H9 (cell line): ENCODE measurements at regions not wholly inside any gene's neighbourhood (a gene's known extent, or its start where the extent isn't known, plus 50 kb on each side); places are given as distances from the start of the nearest gene placed in this dataset.

ENCODE experiments used
- DNase-seq: peaks from one replicate; pipeline ENCODE4 v3.0.0-alpha.2; 2017
- H2AFZ ChIP-seq: one replicate; pipeline ENCODE4 v1.6.1; 2013; ENCODE audit warnings: mild to moderate bottlenecking, low read length, control low read depth, moderate library complexity
- H2AK5ac ChIP-seq: 2 replicates; pipeline ENCODE4 v1.6.1; 2013; ENCODE audit warnings: low read length, control low read depth, mixed read lengths; ENCODE audit not compliant: insufficient read length
- H2BK120ac ChIP-seq: one replicate; pipeline ENCODE4 v1.6.1; 2013; ENCODE audit warnings: low read depth, mild to moderate bottlenecking, low read length, control low read depth, inconsistent platforms; ENCODE audit not compliant: poor library complexity, severe bottlenecking
- H2BK12ac ChIP-seq: 2 replicates; pipeline ENCODE4 v1.6.1; 2013; ENCODE audit warnings: low read length, control low read depth, mixed read lengths, low read depth; ENCODE audit not compliant: insufficient read length
- H2BK15ac ChIP-seq: 2 replicates; pipeline ENCODE4 v1.6.1; 2013; ENCODE audit warnings: low read depth, low read length, control low read depth
- H2BK20ac ChIP-seq: one replicate; pipeline ENCODE4 v1.6.1; 2013; ENCODE audit warnings: low read depth, mild to moderate bottlenecking, low read length, control low read depth, inconsistent platforms; ENCODE audit not compliant: poor library complexity, severe bottlenecking
- H2BK5ac ChIP-seq: 2 replicates; pipeline ENCODE4 v1.6.1; 2013; ENCODE audit warnings: low read length, control low read depth, mixed read lengths; ENCODE audit not compliant: insufficient read length
- H3K14ac ChIP-seq: 2 replicates; pipeline ENCODE4 v1.6.1; 2013; ENCODE audit warnings: low read length, control low read depth; ENCODE audit not compliant: insufficient read depth
- H3K18ac ChIP-seq: 2 replicates; pipeline ENCODE4 v1.6.1; 2013; ENCODE audit warnings: low read depth, mild to moderate bottlenecking, mixed read lengths, low read length, control low read depth; ENCODE audit not compliant: insufficient read length
- H3K23ac ChIP-seq: 2 replicates; pipeline ENCODE4 v1.6.1; 2013; ENCODE audit warnings: low read length, control low read depth, mixed read lengths, low read depth; ENCODE audit not compliant: insufficient read length
- H3K23me2 ChIP-seq: 2 replicates; pipeline ENCODE4 v1.6.1; 2013; ENCODE audit warnings: low read depth, mild to moderate bottlenecking, mixed read lengths, low read length, control low read depth; ENCODE audit not compliant: insufficient read length, poor library complexity, severe bottlenecking
- H3K27ac ChIP-seq: 2 replicates; pipeline ENCODE4 v1.5.1; 2013; ENCODE audit warnings: low read length, control low read depth, mixed read lengths, low read depth; ENCODE audit not compliant: insufficient read length
- H3K27me3 ChIP-seq: 2 replicates; pipeline ENCODE4 v1.6.1; 2013; ENCODE audit warnings: low read length, control low read depth, inconsistent platforms; ENCODE audit not compliant: insufficient read depth
- H3K4ac ChIP-seq: 2 replicates; pipeline ENCODE4 v1.6.1; 2013; ENCODE audit warnings: low read depth, mild to moderate bottlenecking, control low read depth, inconsistent platforms, low read length, moderate library complexity
- H3K4me1 ChIP-seq: 2 replicates; pipeline ENCODE4 v1.6.1; 2013; ENCODE audit warnings: low read length, control low read depth, inconsistent platforms; ENCODE audit not compliant: insufficient read depth
- H3K4me2 ChIP-seq: 2 replicates; pipeline ENCODE4 v1.6.1; 2013; ENCODE audit warnings: low read length, control low read depth, mixed read lengths; ENCODE audit not compliant: insufficient read length, insufficient read depth
- H3K56ac ChIP-seq: 2 replicates; pipeline ENCODE4 v1.6.1; 2013; ENCODE audit warnings: low read depth, mild to moderate bottlenecking, mixed read lengths, low read length, control low read depth; ENCODE audit not compliant: insufficient read length
- H3K79me1 ChIP-seq: 2 replicates; pipeline ENCODE4 v1.6.1; 2013; ENCODE audit warnings: low read depth, mild to moderate bottlenecking, moderate library complexity, low read length, control low read depth, inconsistent platforms; ENCODE audit not compliant: insufficient read depth, poor library complexity, severe bottlenecking
- H3K79me2 ChIP-seq: 2 replicates; pipeline ENCODE4 v1.6.1; 2013; ENCODE audit warnings: low read length, control low read depth, inconsistent platforms; ENCODE audit not compliant: insufficient read depth
- H3K9ac ChIP-seq: 2 replicates; pipeline ENCODE4 v1.6.1; 2013; ENCODE audit warnings: low read length, control low read depth, mixed read lengths; ENCODE audit not compliant: insufficient read length; ENCODE audit errors: extremely low read depth
- H3K9me3 ChIP-seq: one replicate; pipeline ENCODE4 v1.6.1; 2013; ENCODE audit warnings: low read depth, low read length, inconsistent platforms; ENCODE audit not compliant: control insufficient read depth
- H3T11ph ChIP-seq: one replicate; pipeline ENCODE4 v1.6.1; 2013; ENCODE audit warnings: mild to moderate bottlenecking, low read length, control low read depth, inconsistent platforms
- H4K20me1 ChIP-seq: one replicate; pipeline ENCODE4 v1.6.1; 2013; ENCODE audit not compliant: control insufficient read depth, insufficient read length, insufficient read depth
- H4K5ac ChIP-seq: 2 replicates; pipeline ENCODE4 v1.6.1; 2013; ENCODE audit warnings: low read depth, mild to moderate bottlenecking, mixed read lengths, low read length, control low read depth; ENCODE audit not compliant: insufficient read length
- H4K8ac ChIP-seq: replicated peaks from 2 replicates; pipeline ENCODE4 v1.6.1; 2013; ENCODE audit warnings: low read length, control low read depth, mixed read lengths, low read depth; ENCODE audit not compliant: insufficient read length
- H4K91ac ChIP-seq: 2 replicates; pipeline ENCODE4 v1.6.1; 2013; ENCODE audit warnings: low read depth, mild to moderate bottlenecking, moderate library complexity, mixed read lengths, low read length, control low read depth; ENCODE audit not compliant: insufficient read length
- H3K27ac Mint-ChIP-seq, 3 experiments: 2 replicates in 2 of 3; 3 replicates in 1 of 3; pipeline ENCODE4 v1.8.0; 2020 to 2021; ENCODE audit warnings: mixed read lengths in 3 of 3, mild to moderate bottlenecking in 1 of 3, moderate library complexity in 1 of 3
- H3K27me3 Mint-ChIP-seq: 2 replicates; pipeline ENCODE4 v1.8.0; 2021; ENCODE audit warnings: low read depth, mild to moderate bottlenecking, moderate library complexity, mixed read lengths
- H3K36me3 Mint-ChIP-seq, 3 experiments: 2 replicates in 2 of 3; 3 replicates in 1 of 3; pipeline ENCODE4 v1.8.0; 2020 to 2021; ENCODE audit warnings: low read depth in 3 of 3, mixed read lengths in 3 of 3; ENCODE audit not compliant: insufficient read depth in 1 of 3
- H3K4me1 Mint-ChIP-seq, 2 experiments: 2 replicates each; pipeline ENCODE4 v1.8.0; 2020; ENCODE audit warnings: mixed read lengths in 2 of 2
- H3K4me3 Mint-ChIP-seq, 2 experiments: 2 replicates in 1 of 2; 3 replicates in 1 of 2; pipeline ENCODE4 v1.8.0; 2020 to 2021; ENCODE audit warnings: mild to moderate bottlenecking in 2 of 2, mixed read lengths in 2 of 2, moderate library complexity in 1 of 2
- H3K9me3 Mint-ChIP-seq, 2 experiments: 2 replicates in 1 of 2; 3 replicates in 1 of 2; pipeline ENCODE4 v1.8.0; 2020; ENCODE audit warnings: mild to moderate bottlenecking in 2 of 2, mixed read lengths in 2 of 2, moderate library complexity in 1 of 2
- CTCF ChIP-seq: fragments of 200-600 bp; sonication (generic); conservative IDR thresholded peaks from 3 replicates; pipeline ENCODE4 v1.8.0; 2021; ENCODE audit warnings: antibody characterized with exemption, mild to moderate bottlenecking
- WGBS: extraction: QIAGEN DNeasy Blood & Tissue Kit; methylation state at CpG from one replicate; pipeline ENCODE4 v1.1.7; 2013; ENCODE audit warnings: missing lambda C conversion rate, low lambda C conversion rate, mixed read lengths; ENCODE audit not compliant: insufficient read length; ENCODE audit errors: extremely low coverage; 5-methylcytosine and 5-hydroxymethylcytosine counted together

GRCh38 chr7:54161621-54162020 lies 380.6 kb upstream of the VSTM2A start:
- no peak overlapping the region for H3K14ac ChIP-seq
- Mint-ChIP-seq H3K9me3 (peaks cover 2 to 7% of the 10 kb centered on the region in 2 experiments; a peak in 3 of 5 replicates), H3K4me3 (no peak overlapping the region), H3K4me1 (peaks cover 18 to 22% of the 10 kb centered on the region in 2 experiments), H3K36me3 (peaks cover 0 to 20% (median 5%) of the 10 kb centered on the region in 3 experiments; a peak in 5 of 7 replicates), H3K27ac (no peak overlapping the region), H3K27me3 (no peaks in the 10 kb centered on the region)
- no peak overlapping the region for H2AFZ ChIP-seq
- H3T11ph ChIP-seq, result no peak overlapping the region
- H3K4ac ChIP-seq, result no peak overlapping the region
- no peaks in the 10 kb centered on the region for H3K23me2 ChIP-seq
- H4K91ac ChIP-seq, result no peak overlapping the region
- no peaks in the 10 kb centered on the region for H3K79me1 ChIP-seq
- H2BK120ac ChIP-seq, result no peak overlapping the region
- DNase-seq, result no peak
- no peak overlapping the region for H3K9ac ChIP-seq
- H4K5ac ChIP-seq, result no peak overlapping the region
- no peaks in the 10 kb centered on the region for H3K27me3 ChIP-seq
- H2BK20ac ChIP-seq, result no peak overlapping the region
- H3K18ac ChIP-seq, result no peak overlapping the region
- H3K4me1 ChIP-seq, result no peaks in the 10 kb centered on the region; the same call in 1 of the 2 replicates
- no peak overlapping the region for H3K4me2 ChIP-seq
- H3K56ac ChIP-seq, result no peak overlapping the region
- no peak overlapping the region for H2BK5ac ChIP-seq
- no peaks in the 10 kb centered on the region for H3K9me3 ChIP-seq
- no peak overlapping the region for H2AK5ac ChIP-seq
- no peak overlapping the region for H3K27ac ChIP-seq
- H3K23ac ChIP-seq, result no peak overlapping the region
- no peak overlapping the region for H4K8ac ChIP-seq
- no CpG with 5 or more reads among the region's 4 CpGs for WGBS
- no peak overlapping the region for H2BK12ac ChIP-seq
- no peaks in the 10 kb centered on the region for H4K20me1 ChIP-seq
- no peak overlapping the region for H2BK15ac ChIP-seq
- H3K79me2 ChIP-seq, result no peaks in the 10 kb centered on the region
- no peak for TF ChIP-seq CTCF
